Esophagus squamous epithelium (tissue), 4 donors: ENCODE measurements at regions not wholly inside any gene's neighbourhood (a gene's known extent, or its start where the extent isn't known, plus 50 kb on each side); places are given as distances from the start of the nearest gene placed in this dataset.

Experiments used
- CTCF ChIP-seq, 6 experiments: fragments of 450-650 bp in 4 of 6; fragments of 200-600 bp in 2 of 6; sonication (generic) in 2 of 6; IDR thresholded peaks; one replicate each; pipeline ENCODE4 v1.5.1; 2016 to 2019; ENCODE audit warnings: antibody characterized with exemption in 6 of 6, mild to moderate bottlenecking in 4 of 6, moderate library complexity in 4 of 6
- POLR2A ChIP-seq, 4 donors: fragments of 450-650 bp; IDR thresholded peaks; one replicate each; pipeline ENCODE4 v1.6.1; 2017; ENCODE audit warnings: antibody characterized with exemption in 4 of 4, mild to moderate bottlenecking in 4 of 4, moderate library complexity in 3 of 4

DNA sequence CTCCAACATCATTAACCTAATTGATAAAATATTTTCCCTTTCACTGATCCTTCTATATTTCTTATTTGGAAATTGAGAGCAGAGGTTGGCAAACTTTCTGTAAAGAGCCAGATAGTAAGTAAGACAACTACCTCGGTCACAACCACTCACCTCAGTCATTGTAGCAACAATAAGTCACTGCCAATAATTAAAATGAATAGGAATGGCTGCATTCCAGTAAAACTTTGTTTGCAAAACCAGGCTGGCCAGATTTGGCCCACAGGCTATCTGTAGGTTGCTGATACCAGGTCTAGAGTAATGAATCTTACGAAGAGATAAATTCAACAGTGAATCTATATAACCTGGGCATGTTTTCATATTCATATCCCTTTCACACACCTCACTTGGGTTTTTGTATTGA, 316.2 kb upstream of the TBC1D5 start:
- TF ChIP-seq POLR2A (IDR thresholded peaks at IDR 0.05) = no peak
- TF ChIP-seq CTCF (IDR thresholded peaks at IDR 0.05) = no peak
